Germinal center (tissue), 1 donor: ENCODE measurements at regions not wholly inside any gene's neighbourhood (a gene's known extent, or its start where the extent isn't known, plus 50 kb on each side); places are given as distances from the start of the nearest gene placed in this dataset.

Source experiments
- DNase-seq: peaks from one replicate; pipeline ENCODE4 v3.0.0; 2012; ENCODE audit warnings: mixed read lengths, low spot score

GRCh38 chr1:187091666-187092065 lies 262.9 kb downstream of the PLA2G4A start:
- DNase-seq, result no peak

GRCh38 chr1:187092104-187092503 lies 263.4 kb downstream of the PLA2G4A start:
- DNase-seq, result no peak

- no peak for DNase-seq
These were observed 267.9 kb downstream of the PLA2G4A start for GRCh38 chr1:187096689-187097088.

GRCh38 chr1:187110351-187110750 lies 281.6 kb downstream of the PLA2G4A start:
- no peak for DNase-seq

GRCh38 chr1:187114792-187115191 lies 286.0 kb downstream of the PLA2G4A start:
- no peak for DNase-seq

GRCh38 chr1:187121661-187122060 lies 292.9 kb downstream of the PLA2G4A start:
- DNase-seq, result no peak

GRCh38 chr1:187122566-187122965 lies 293.8 kb downstream of the PLA2G4A start:
- DNase-seq, result no peak

GRCh38 chr1:187129132-187129531 lies 300.4 kb downstream of the PLA2G4A start:
- DNase-seq, result no peak

GRCh38 chr1:187143783-187144182 lies 315.0 kb downstream of the PLA2G4A start:
- no peak for DNase-seq

GRCh38 chr1:187146388-187146787 lies 317.6 kb downstream of the PLA2G4A start:
- DNase-seq, result no peak

- DNase-seq, result no peak
These were observed 322.8 kb downstream of the PLA2G4A start for GRCh38 chr1:187151555-187151954.

- no peak for DNase-seq
These were observed 324.3 kb downstream of the PLA2G4A start for GRCh38 chr1:187153047-187153446.

GRCh38 chr1:187157115-187157514 lies 328.4 kb downstream of the PLA2G4A start:
- DNase-seq, result no peak

- no peak for DNase-seq
These were observed 328.8 kb downstream of the PLA2G4A start for GRCh38 chr1:187157552-187157951.

GRCh38 chr1:187167555-187167954 lies 338.8 kb downstream of the PLA2G4A start:
- DNase-seq, result no peak

GRCh38 chr1:187168297-187168696 lies 339.5 kb downstream of the PLA2G4A start:
- no peak for DNase-seq

- DNase-seq, result no peak
These were observed 356.6 kb downstream of the PLA2G4A start for GRCh38 chr1:187185389-187185788.

- no peak for DNase-seq
These were observed 368.9 kb downstream of the PLA2G4A start for GRCh38 chr1:187197685-187198084.

GRCh38 chr1:187203257-187203656 lies 374.5 kb downstream of the PLA2G4A start:
- no peak for DNase-seq

GRCh38 chr1:187212377-187212776 lies 383.6 kb downstream of the PLA2G4A start:
- no peak for DNase-seq

- DNase-seq, result no peak
These were observed 397.6 kb downstream of the PLA2G4A start for GRCh38 chr1:187226396-187226795.

- no peak for DNase-seq
These were observed 400.0 kb downstream of the PLA2G4A start for GRCh38 chr1:187228790-187229189.

GRCh38 chr1:187229496-187229895 lies 400.7 kb downstream of the PLA2G4A start:
- no peak for DNase-seq

GRCh38 chr1:187234706-187235105 lies 406.0 kb downstream of the PLA2G4A start:
- DNase-seq, result no peak

GRCh38 chr1:187236199-187236598 lies 407.4 kb downstream of the PLA2G4A start:
- DNase-seq, result no peak
